ENCODE measurements at regions not wholly inside any gene's neighbourhood (a gene's known extent, or its start where the extent isn't known, plus 50 kb on each side); places are given as distances from the start of the nearest gene placed in this dataset.
"Not testable (repeated sequence)": the region's sequence is repeated elsewhere in the genome, so short reads cannot be mapped to it uniquely, and the experiment has no call there.

DNA sequence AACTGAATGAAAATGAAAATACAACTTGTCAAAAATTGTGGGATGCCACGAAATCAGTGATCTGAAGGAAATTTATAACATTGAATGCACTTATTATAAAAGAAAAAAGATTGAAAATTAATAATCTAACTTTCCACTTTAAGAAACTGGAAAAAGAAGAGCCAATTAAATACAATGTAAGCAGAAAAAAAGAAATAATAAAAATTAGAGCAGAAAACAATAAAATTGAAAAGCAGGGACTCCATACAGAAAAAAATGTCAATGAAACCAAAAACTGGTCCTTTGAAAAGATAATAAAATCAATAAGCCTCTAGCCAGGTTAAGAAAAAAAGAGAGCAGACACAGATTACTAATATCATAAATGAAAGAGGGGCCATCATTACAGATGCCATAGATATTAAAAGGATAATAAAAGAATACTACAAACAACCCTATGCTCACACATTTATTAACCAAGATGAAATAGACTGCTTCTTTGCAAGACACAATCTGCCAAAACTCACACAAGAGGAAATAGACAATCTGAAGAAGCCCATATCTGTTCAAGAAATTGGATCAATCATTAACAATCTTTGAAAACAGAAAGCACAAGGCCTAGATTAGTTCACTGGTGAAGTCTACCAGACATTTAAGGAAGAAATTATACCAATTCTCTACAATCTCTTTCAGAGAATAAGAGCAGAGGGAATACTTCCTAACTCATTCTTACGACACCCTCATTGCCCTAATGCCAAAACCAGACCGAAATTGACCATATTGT, 233.8 kb upstream of the NEBL start:
- Histone ChIP-seq H3K27ac (no peak overlapping the region), H3K4me3 (no peak overlapping the region)

DNA sequence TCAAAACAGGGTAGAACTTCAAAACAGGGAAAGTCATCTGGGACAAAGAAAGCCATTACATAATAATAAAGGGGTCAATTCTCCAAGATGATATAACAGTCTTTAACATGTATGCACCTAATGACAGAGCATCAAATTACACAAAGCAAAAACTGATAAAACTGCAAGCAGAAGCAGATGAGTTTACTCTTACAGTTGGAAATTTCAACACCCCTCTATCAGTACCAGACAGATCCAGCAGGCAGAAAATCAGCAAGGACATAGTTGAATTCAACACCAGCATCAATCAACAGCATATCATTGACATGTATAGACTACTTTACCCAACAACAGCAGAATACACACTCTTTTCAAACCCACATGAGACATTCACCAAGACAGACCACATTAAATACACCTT, 233.0 kb upstream of the NEBL start:
- H3K4me3 ChIP-seq = no peak overlapping the region
- H3K27ac ChIP-seq = no peak overlapping the region

DNA sequence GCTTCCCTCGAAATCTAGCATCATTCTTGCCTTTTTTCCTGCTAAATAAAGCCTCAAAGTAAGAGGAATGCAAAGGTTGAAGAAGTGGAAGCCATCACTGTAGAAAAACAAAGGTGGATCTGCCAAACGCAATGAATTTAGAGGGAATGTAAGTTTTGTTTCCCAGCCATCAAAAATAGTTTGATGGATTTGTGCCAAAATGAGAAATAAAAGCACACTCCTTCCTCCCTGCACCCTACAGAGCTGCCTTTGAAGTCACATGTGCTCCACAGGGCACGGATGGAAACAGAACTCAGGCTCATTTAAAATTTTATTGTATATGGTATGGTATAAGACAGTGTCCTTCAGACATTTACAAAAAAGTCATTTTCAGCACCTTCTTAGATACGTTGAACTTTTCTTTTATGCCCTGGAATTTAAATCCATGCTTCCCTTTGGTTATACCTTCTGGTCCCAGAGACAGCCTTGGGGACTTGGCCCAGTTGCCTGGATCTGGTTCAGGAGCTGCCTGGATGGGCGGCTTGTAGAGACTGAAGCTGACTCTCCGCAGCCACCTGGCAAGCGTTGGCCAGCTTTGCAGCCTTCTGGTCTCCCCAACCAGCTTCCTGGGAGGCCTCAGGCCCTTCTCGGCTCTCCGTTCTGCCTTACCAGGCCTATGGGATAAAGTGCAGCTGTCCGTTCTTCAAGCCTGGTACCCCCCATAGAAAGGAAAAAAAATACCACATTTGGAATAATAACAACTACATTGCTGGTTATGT, 228.5 kb upstream of the NEBL start:
- H3K4me3 ChIP-seq = no peak overlapping the region
- H3K27ac ChIP-seq = no peak overlapping the region

DNA sequence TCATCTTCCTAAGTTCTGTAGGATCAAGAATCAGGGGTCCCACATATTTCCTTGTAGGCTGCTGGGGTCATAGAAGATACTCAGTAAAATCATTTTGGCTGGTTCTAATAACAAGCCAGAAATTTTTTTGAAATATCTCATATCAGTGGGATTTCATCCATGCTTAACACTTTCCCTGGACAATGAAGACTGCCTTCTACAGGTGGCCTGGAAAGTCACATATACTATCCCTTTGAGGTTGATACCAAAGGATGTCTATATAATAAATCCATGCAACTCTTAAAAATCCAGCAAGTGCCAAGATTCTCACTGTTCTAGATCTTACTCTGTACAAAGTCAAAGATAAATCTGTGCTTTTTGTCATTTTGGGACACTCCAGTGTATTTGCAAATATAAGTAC, 225.8 kb upstream of the NEBL start:
- no peak overlapping the region for H3K4me3 ChIP-seq
- no peak overlapping the region for H3K27ac ChIP-seq

DNA sequence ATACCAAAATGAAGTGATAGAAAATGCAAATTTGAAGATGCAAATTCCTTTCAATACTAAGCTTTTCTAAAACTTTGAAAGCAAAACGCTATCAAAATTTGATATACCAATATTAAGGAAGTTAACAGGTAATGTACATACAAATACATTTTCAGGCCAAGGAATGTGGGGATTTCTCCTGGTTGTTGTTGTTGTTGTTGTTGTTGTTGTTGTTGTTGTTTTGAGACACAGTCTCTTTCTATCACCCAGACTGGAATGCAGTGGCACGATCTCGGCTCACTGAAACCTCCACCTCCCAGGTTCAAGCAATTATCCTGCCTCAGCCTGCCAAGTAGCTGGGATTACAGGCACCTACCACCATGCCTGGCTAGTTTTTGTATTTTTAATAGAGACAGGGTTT, 224.7 kb upstream of the NEBL start:
- not testable (repeated sequence) for H3K27ac ChIP-seq, H3K4me3 ChIP-seq

DNA sequence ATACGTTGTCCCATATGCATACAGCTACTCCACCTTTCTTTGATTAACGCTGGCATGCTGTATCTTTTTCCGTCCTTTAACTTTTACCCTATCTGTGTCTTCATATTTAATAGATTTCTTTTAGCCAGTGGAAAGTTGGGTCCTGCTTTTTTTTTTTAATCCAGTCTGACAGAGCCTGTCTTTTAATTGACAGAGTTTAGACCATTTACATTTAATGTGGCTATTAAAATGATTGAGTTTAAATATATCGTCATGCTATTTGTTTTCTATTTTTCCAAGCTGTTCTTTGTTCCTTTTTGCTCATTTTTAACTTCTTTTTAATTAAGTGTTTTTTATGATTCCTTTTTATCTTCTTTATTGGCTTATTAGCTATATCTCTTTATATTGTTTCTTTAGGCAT, 217.6 kb upstream of the NEBL start:
- no peak overlapping the region for H3K27ac ChIP-seq

DNA sequence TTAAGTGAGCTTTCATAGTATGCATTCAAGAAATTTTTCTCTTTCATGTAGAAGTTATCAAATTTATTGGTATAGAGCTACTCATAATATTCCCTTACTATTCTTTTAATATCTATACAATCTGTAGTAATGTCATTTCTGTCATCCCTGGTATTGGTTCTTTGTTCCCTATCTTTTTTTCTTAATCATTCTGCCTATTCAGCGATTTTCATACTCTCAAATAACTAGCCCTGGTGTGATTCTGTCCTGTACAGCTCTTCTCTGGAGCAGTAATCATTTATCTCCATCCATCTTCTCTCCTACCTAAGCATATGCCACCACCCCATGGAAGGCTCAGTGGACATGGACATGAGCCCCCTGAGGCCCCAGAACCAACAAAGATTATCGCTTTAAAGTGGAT, 213.2 kb upstream of the NEBL start:
- Histone ChIP-seq H3K4me3 (no peak overlapping the region), H3K27ac (no peak overlapping the region)

More for the DNA sequence above, 217.6 kb upstream of the NEBL start:
- no peak overlapping the region for H3K4me3 ChIP-seq

DNA sequence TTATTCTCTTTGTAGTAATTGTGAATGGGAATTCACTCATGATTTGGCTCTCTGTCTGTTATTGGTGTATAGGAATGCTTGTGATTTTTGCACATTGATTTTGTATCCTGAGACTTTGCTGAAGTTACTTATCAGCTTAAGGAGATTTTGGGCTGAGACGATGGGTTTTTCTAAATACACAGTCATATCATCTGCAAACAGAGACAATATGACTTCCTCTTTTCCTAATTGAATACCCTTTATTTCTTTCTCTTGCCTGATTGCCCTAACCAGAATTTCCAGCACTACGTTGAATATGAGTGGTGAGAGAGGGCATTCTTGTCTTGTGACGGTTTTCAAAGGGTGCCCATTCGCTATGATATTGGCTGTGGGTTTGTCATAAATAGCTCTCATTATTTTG, 209.8 kb upstream of the NEBL start:
- H3K27ac ChIP-seq, H3K4me3 ChIP-seq: not testable (repeated sequence)

DNA sequence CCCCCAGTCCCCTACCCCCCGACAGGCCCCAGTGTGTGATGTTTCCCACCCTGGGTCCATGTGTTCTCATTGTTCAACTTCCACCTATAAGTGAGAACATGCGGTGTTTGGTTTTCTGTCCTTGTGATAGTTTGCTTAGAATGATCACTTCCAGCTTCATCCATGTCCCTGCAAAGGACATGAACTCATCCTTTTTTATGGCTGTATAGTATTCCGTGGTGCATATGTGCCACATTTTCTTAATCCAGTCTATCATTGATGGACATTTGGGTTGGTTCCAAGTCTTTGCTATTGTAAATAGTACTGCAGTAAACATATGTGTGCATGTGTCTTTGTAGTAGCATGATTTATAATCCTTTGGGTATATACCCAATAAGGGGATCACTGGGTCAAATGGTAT, 208.2 kb upstream of the NEBL start:
- H3K4me3 ChIP-seq, H3K27ac ChIP-seq: not testable (repeated sequence)

DNA sequence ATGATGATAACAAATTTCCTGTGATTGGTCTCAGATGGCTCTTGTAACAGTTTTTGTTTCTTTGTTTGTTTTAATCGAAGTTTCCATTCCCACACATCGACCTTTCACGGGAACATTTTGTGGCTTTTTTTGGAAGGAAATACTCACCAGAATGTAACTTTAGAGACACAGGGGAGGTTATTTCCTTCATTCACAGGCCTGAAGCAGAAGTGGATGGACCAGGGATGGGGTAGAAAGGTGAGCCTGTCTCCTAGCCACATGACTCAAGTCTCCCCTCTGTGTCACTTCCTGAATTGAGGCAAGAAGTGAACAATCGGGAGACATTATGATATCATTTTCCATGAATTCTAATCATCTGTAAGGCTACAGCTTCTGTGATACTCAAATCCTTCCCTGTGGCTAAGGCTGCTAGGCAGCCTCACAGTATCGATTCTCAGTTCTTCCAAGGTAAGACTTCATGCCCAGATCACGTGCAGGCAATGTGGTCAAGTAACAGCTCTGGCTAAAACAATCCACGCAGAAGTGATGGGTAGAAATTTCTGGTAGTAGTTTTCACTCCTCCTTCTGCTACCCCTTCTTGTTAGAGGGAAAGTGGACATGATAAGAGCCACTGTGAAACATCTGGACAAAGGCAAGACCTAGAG, 203.9 kb upstream of the NEBL start:
- peak overlapping the region in 2 of 21 experiments; percentile 17 to 22 for H3K27ac ChIP-seq
- no peak overlapping the region for H3K4me3 ChIP-seq

DNA sequence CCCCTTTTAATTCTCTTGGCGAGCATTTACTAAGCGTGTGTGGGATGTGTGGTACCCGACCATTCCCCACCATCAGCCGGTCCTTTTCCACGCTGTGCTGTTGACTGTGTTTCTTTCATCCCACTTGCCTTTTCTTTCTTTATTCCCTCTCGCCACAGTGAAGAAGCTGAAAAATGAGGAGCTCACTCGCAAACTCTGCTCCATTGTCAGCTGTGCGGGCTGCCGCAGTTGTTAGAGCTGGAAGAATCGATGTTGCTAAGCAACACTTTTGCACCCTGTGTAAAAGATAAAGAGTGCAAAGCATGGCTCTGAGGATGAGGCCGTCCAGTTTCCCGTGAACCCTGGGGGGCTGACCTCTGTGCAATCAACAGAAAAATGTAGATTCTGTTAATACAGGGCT, 203.1 kb upstream of the NEBL start:
- H3K4me3 ChIP-seq = no peak overlapping the region
- H3K27ac ChIP-seq = no peak overlapping the region

DNA sequence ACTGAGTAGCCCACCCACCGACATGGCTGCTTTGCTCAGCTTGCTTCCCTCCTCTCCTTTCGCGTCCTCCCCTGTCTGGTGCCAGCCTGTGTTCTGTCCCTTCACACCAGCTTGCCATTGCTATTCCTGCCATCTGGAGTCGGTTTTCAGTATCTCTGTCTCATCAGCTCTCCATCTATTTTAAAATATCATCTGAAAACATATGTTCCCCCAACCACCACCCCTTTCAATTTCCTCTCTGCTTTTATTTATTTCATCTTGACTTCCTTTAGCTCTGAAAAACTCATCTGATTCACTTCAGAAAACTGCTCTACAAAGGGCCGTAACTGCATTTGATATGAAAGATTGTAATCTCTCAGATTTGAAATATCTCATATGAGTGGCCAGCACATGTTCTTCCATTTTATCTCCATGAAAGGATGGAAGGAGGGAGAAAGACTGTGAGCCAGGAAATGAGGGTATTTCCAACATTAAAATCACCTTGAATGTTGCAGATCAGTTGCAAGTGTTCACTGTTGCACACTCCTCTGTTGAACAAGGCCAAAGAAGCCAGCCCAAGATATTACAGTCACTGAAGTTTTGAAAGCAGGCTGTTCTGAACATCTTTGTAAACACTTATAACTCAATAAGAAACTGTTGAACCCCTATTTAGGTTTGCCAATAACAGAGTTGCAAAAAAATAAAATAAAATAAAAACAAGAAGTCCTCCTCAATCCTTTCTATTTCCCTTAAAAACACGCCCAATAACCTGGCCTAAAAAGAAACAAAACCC, 202.4 kb upstream of the NEBL start:
- Histone ChIP-seq H3K27ac (no peak overlapping the region), H3K4me3 (no peak overlapping the region)

DNA sequence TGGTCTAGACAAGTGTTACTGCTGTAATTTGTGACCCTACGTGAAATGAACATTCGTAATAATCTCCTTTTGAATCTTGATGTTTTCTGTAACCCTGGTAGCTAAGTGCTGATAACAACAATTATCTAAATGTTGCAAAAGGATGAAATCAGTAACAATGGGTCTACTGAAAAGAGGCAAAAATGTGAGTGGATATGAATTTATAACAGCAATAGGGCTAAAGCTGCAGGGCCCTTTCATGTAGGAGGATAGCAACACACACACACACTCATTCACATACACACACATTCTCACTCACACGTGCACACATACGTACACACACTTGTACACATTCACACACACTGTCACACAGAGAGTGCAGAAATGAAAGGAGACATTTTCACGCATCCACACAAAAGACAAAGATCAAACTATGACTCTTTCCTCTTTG, 200.8 kb upstream of the NEBL start:
- Histone ChIP-seq H3K27ac (no peak overlapping the region), H3K4me3 (no peak overlapping the region)

DNA sequence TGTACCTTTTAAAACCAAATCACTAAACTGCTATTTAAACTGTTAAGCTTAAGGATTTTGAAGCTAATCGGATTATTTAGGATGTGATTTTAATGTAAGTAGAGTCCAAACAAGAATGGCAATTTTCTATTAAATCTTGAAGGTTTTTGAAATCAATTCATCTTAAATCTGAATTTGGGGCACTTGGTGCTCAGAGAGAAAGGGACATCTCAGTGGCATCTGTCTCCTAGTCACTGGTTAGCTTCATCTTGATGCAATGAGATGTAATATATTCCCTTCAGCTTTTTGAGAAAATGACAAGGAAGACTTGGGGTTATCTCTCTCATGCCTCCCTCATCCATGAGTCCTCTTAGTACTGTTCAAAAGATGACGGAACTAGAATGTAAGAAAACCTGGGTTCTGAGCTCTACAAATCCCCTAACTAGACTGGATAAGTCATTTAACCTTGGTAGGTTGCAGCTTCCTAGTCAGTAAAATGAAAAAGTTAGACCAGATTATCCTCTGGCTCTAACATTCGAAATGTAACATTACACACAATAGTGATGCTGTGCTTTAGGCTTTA, 198.5 kb upstream of the NEBL start:
- Histone ChIP-seq H3K4me3 (no peak overlapping the region), H3K27ac (no peak overlapping the region)

DNA sequence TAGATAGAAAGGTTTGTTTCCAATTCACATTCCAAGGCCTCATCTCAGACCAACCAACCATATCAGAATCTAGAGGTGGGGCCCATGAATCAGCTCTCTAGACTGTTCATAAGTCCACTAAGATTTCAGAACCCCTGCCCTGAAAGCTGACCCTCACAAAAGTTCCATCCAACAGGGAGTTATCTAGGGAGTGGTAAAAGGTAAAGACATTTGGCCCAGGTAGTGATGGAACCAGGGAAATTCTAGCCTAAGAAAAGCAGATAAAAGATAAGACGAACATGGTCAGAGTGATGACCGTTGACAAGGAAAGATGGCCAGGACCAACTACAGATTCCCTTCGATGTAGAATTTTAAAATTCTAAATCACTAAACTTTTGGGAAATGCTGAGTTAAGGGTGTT, 198.0 kb upstream of the NEBL start:
- Histone ChIP-seq H3K27ac (no peak overlapping the region), H3K4me3 (no peak overlapping the region)

DNA sequence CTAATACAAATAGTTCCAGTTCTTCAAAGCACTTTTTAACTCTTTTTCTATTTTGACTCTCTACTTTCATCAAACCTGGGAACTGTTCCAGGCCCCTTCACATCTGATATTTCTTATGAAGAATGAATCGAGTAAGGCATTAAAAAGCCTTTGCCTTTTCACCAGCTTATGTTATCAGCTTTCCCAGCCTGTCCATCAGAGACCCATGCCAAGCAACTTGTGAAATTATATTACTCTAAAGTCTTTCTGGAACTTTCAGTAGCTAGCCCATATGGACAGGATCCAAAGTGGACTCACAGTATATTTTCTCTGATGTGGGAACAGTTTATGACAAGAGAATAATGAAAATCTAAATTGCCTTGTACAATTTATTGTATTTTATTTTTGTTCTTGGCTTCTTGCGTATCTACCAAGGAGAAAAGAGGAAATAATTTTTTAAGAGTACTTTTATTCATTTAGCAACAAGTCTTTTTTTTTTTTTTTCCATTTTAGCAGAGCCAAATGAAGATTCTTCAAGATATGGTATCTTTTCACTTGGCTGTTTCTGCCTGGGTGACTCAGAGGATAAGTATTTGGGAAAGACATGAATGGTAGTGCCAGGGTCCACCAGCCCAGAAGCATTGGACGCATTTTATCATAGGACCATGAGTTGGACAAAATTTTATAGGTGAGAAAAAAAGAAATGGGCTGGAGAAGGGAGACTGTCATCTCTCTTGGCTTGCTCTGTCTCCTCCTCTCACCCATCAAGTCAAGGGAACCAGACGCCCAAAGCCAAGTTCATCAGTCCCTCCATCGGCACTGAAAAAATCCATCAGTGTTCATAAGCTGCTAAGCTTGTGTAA, 195.8 kb upstream of the NEBL start:
- Histone ChIP-seq H3K4me3 (no peak overlapping the region), H3K27ac (no peak overlapping the region)

DNA sequence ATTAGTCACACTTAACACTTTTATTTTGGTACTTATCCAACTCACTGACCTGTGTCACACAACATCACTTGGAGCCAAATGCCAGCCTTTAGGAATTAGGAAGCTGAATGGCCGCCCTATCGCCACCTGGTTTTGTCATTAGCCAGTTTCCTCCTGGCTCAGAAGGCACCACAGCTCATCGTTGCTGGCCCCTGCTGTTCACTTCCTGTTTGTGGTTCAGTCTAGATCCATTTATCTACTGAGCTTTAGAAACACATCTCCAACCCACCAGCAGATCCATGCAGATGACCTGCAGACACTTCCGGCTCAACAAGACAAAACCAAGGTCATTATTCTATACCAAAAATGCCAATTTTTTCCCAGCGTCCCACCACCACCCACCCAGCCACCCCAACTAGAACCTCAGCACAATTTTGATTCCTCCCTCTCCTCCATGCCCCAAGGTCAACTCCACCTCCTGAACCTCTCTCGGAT, 193.5 kb upstream of the NEBL start:
- no peak overlapping the region for H3K4me3 ChIP-seq
- no peak overlapping the region for H3K27ac ChIP-seq

DNA sequence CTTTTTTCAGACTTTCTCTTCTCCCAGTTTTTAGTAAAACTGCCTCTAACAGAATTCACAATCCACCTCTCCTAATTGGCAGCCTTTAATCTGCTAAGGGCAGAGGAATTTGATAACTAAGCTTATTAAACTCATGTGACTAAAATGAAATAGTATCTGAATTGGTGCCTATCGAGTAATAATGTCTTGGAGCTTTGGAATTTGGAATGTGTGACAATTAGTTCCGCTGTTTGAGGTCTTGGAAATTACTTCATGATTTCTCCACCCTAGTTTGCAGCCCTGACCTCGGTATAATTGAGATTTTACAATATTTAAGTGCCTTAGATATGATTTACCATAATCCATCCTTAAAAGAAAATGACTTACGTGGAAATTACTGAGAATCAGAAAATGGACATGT, 190.4 kb upstream of the NEBL start:
- Histone ChIP-seq H3K27ac (no peak overlapping the region), H3K4me3 (no peak overlapping the region)

DNA sequence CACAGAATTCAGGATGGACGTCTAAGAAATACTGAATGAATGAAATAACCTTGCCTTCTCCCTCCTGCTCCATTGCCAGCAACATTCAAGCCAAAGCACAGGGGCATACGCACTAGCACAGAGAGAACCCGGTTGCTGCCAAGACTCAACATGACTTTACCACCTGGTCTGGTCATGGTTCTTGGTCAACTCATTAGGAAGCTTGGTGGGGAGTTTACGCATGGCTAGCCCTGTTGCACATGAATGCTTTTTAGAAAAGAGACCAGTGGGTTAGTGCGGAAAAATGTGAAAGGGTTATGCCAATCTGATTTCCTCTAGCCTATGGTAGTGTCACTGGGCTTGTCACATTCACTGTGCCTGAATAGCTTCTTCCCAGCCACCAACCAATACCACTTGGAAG, 187.6 kb upstream of the NEBL start:
- no peak overlapping the region for H3K4me3 ChIP-seq
- H3K27ac ChIP-seq = no peak overlapping the region

All from skin epidermis (tissue), 12 donors.